Trophoblast cell (in vitro differentiated cells and primary cell): ENCODE measurements at regions not wholly inside any gene's neighbourhood (a gene's known extent, or its start where the extent isn't known, plus 50 kb on each side); places are given as distances from the start of the nearest gene placed in this dataset.

Experiments
- DNase-seq, 2 donors: peaks; one replicate each; pipeline ENCODE4 v3.0.0-alpha.2; 2016
- H2AFZ ChIP-seq: 2 replicates; pipeline ENCODE4 v1.6.1; 2013; ENCODE audit warnings: low read length, moderate library complexity, mild to moderate bottlenecking; ENCODE audit not compliant: insufficient read depth, poor library complexity
- H2AK5ac ChIP-seq: 2 replicates; pipeline ENCODE4 v1.6.1; 2013; ENCODE audit warnings: mild to moderate bottlenecking, low read length
- H2BK120ac ChIP-seq: 2 replicates; pipeline ENCODE4 v1.6.1; 2013; ENCODE audit warnings: low read length, mild to moderate bottlenecking, moderate library complexity; ENCODE audit not compliant: insufficient read depth, poor library complexity
- H2BK12ac ChIP-seq: 2 replicates; pipeline ENCODE4 v1.6.1; 2013; ENCODE audit warnings: mild to moderate bottlenecking, low read length, moderate library complexity
- H2BK5ac ChIP-seq: 2 replicates; pipeline ENCODE4 v1.6.1; 2013; ENCODE audit warnings: low read length, low read depth, moderate library complexity, mild to moderate bottlenecking; ENCODE audit not compliant: poor library complexity
- H3K14ac ChIP-seq: 2 replicates; pipeline ENCODE4 v1.6.1; 2013; ENCODE audit warnings: mild to moderate bottlenecking, low read length
- H3K18ac ChIP-seq: 2 replicates; pipeline ENCODE4 v1.6.1; 2013; ENCODE audit warnings: mild to moderate bottlenecking, low read length
- H3K23ac ChIP-seq: 2 replicates; pipeline ENCODE4 v1.6.1; 2013; ENCODE audit warnings: low read length
- H3K27ac ChIP-seq: 2 replicates; pipeline ENCODE4 v1.5.1; 2013; ENCODE audit warnings: low read depth, mild to moderate bottlenecking, inconsistent platforms, low read length, moderate library complexity
- H3K27me3 ChIP-seq: 2 replicates; pipeline ENCODE4 v1.6.1; 2013; ENCODE audit warnings: inconsistent platforms, mild to moderate bottlenecking, low read length, moderate library complexity; ENCODE audit not compliant: insufficient read depth
- H3K36me3 ChIP-seq, 2 experiments: 1 replicate in 1 of 2; 2 replicates in 1 of 2; pipeline ENCODE4 v1.6.1; 2013; ENCODE audit warnings: low read length in 2 of 2, mild to moderate bottlenecking in 2 of 2, moderate library complexity in 1 of 2; ENCODE audit not compliant: insufficient read depth in 2 of 2, control insufficient read depth in 1 of 2
- H3K4ac ChIP-seq: 2 replicates; pipeline ENCODE4 v1.6.1; 2013; ENCODE audit warnings: low read depth, mild to moderate bottlenecking, low read length, moderate library complexity
- H3K4me1 ChIP-seq, 2 experiments: 1 replicate in 1 of 2; 2 replicates in 1 of 2; pipeline ENCODE4 v1.6.1; 2013; ENCODE audit warnings: low read length in 2 of 2, mild to moderate bottlenecking in 2 of 2, moderate library complexity in 1 of 2; ENCODE audit not compliant: insufficient read depth in 2 of 2, control insufficient read depth in 1 of 2
- H3K4me2 ChIP-seq: 2 replicates; pipeline ENCODE4 v1.6.1; 2013; ENCODE audit warnings: inconsistent platforms, mild to moderate bottlenecking, low read length, moderate library complexity
- H3K4me3 ChIP-seq: 2 replicates; pipeline ENCODE4 v1.5.1; 2013; ENCODE audit warnings: mild to moderate bottlenecking, low read depth, low read length, inconsistent platforms
- H3K79me1 ChIP-seq: one replicate; pipeline ENCODE4 v1.6.1; 2013; ENCODE audit warnings: low read length
- H3K79me2 ChIP-seq: 2 replicates; pipeline ENCODE4 v1.6.1; 2013; ENCODE audit warnings: low read length, mild to moderate bottlenecking; ENCODE audit not compliant: control insufficient read depth, insufficient read depth, poor library complexity
- H3K9ac ChIP-seq: 2 replicates; pipeline ENCODE4 v1.6.1; 2013; ENCODE audit warnings: mild to moderate bottlenecking, low read length
- H3K9me3 ChIP-seq: 2 replicates; pipeline ENCODE4 v1.6.1; 2013; ENCODE audit warnings: low read depth, mild to moderate bottlenecking, control low read depth, inconsistent platforms, low read length; ENCODE audit not compliant: insufficient read depth
- H4K12ac ChIP-seq: 2 replicates; pipeline ENCODE4 v1.6.1; 2013; ENCODE audit warnings: low read depth, mild to moderate bottlenecking, low read length, moderate library complexity
- H4K8ac ChIP-seq: 2 replicates; pipeline ENCODE4 v1.6.1; 2013; ENCODE audit warnings: low read depth, mild to moderate bottlenecking, low read length, moderate library complexity
- H4K91ac ChIP-seq: one replicate; pipeline ENCODE4 v1.6.1; 2013; ENCODE audit warnings: low read depth, mild to moderate bottlenecking, low read length, moderate library complexity
- WGBS: extraction: QIAGEN DNeasy Blood & Tissue Kit; methylation state at CpG from one replicate; pipeline ENCODE4 v1.1.7; 2013; ENCODE audit warnings: missing lambda C conversion rate; ENCODE audit not compliant: insufficient read length, insufficient coverage; ENCODE audit errors: extremely low coverage; 5-methylcytosine and 5-hydroxymethylcytosine counted together

- peak; percentile 59 to 86 for DNase-seq
- Histone ChIP-seq H2BK5ac (no peak overlapping the region), H3K27ac (no peak overlapping the region), H2BK120ac (no peak overlapping the region), H3K9ac (no peak overlapping the region), H3K14ac (no peak overlapping the region), H3K27me3 (no peaks in the 10 kb centered on the region), H3K4ac (no peak overlapping the region), H3K4me3 (no peak overlapping the region), H4K91ac (no peak overlapping the region), H3K18ac (no peak overlapping the region), H3K79me2 (no peaks in the 10 kb centered on the region), H3K4me2 (no peak overlapping the region), H2AFZ (no peak overlapping the region), H3K23ac (no peak overlapping the region), H3K9me3 (no peaks in the 10 kb centered on the region), H4K8ac (no peak overlapping the region), H2BK12ac (no peak overlapping the region), H3K36me3 (no peaks in the 10 kb centered on the region), H2AK5ac (no peak overlapping the region), H3K4me1 (no peaks in the 10 kb centered on the region), H3K79me1 (no peaks in the 10 kb centered on the region), H4K12ac (no peak overlapping the region)
- no CpG with 5 or more reads among the region's 3 CpGs for WGBS
Measured at GRCh38 chr3:5302661-5303060, 115.2 kb downstream of the EDEM1 start.

GRCh38 chr3:5304188-5304587, 116.7 kb downstream of the EDEM1 start:
- H3K36me3 ChIP-seq, result no peaks in the 10 kb centered on the region
- no CpG with 5 or more reads among the region's 1 CpG for WGBS
- no peak overlapping the region for H4K12ac ChIP-seq
- no peaks in the 10 kb centered on the region for H3K27me3 ChIP-seq
- no peak overlapping the region for H3K14ac ChIP-seq
- H2BK120ac ChIP-seq, result no peak overlapping the region
- no peak overlapping the region for H3K4me2 ChIP-seq
- no peak overlapping the region for H3K18ac ChIP-seq
- no peak overlapping the region for H2BK12ac ChIP-seq
- no peak overlapping the region for H4K8ac ChIP-seq
- no peaks in the 10 kb centered on the region for H3K79me2 ChIP-seq
- no peaks in the 10 kb centered on the region for H3K9me3 ChIP-seq
- H3K23ac ChIP-seq, result no peak overlapping the region
- no peak overlapping the region for H2AK5ac ChIP-seq
- no peak overlapping the region for H3K9ac ChIP-seq
- H4K91ac ChIP-seq, result no peak overlapping the region
- H3K4me3 ChIP-seq, result no peak overlapping the region
- DNase-seq, result no peak
- H3K4me1 ChIP-seq, result no peaks in the 10 kb centered on the region
- no peak overlapping the region for H2BK5ac ChIP-seq
- H2AFZ ChIP-seq, result no peak overlapping the region
- H3K27ac ChIP-seq, result no peak overlapping the region
- H3K4ac ChIP-seq, result no peak overlapping the region
- H3K79me1 ChIP-seq, result no peaks in the 10 kb centered on the region

DNA sequence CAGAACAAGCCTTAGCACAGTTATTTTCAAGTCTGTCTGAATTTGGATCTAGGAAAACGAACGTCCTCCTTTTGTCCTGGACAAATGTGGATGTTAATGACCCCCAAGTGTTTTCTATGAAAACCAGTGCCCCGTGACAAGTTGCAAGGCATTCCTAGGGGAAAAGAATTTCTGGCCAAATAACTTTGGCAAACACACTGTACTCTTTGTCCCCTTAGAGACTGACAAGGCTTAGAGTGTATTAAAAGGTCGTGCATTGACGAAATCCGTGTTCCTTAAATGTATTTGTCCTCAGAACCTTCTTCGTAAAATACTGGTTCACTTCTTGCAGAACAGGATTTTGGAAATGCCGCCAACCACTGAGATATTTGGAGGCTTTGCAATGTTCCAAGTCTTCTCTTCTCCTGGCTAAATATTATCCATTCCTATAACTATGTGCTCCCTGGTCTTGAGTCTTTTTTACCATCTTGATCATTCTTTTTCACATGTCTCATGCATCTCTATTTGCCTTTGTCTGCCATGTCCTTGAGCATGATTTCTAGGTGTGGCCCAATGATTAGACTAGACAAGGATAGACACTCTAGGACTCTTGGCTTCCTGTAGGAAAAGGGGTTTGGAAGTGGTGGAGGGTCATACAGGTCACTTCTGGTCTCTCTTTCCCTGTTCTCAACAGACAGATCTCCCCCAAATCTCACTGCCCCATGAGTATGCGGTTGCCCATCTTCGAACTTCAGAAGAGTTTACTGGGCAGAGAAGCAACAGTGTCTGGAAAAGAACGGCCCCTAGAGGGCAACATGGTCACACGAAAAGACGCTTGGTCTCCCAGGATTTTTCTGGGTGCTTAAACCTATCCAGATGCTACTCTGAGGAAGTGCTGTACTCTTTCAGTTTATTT, 117.5 kb downstream of the EDEM1 start:
- Histone ChIP-seq H3K23ac (no peak overlapping the region), H3K4ac (no peak overlapping the region), H3K79me2 (no peaks in the 10 kb centered on the region), H3K27ac (no peak overlapping the region), H3K9ac (no peak overlapping the region), H3K36me3 (no peaks in the 10 kb centered on the region), H4K91ac (no peak overlapping the region), H2AFZ (no peak overlapping the region), H4K8ac (no peak overlapping the region), H3K14ac (no peak overlapping the region), H3K79me1 (no peaks in the 10 kb centered on the region), H4K12ac (no peak overlapping the region), H3K4me1 (no peaks in the 10 kb centered on the region), H2BK12ac (no peak overlapping the region), H3K27me3 (no peaks in the 10 kb centered on the region), H2BK5ac (no peak overlapping the region), H3K18ac (no peak overlapping the region), H2BK120ac (no peak overlapping the region), H3K4me2 (no peak overlapping the region), H3K4me3 (no peak overlapping the region), H3K9me3 (no peaks in the 10 kb centered on the region), H2AK5ac (no peak overlapping the region)
- no CpG with 5 or more reads among the region's 13 CpGs for WGBS
- peak; percentile 30 to 88 for DNase-seq

- no peaks in the 10 kb centered on the region for H3K9me3 ChIP-seq
- H2BK120ac ChIP-seq, result no peak overlapping the region
- H3K9ac ChIP-seq, result no peak overlapping the region
- no peaks in the 10 kb centered on the region for H3K79me1 ChIP-seq
- no peak overlapping the region for H4K91ac ChIP-seq
- H3K36me3 ChIP-seq, result no peaks in the 10 kb centered on the region
- DNase-seq, result no peak
- no peak overlapping the region for H2BK12ac ChIP-seq
- H3K4me1 ChIP-seq, result no peaks in the 10 kb centered on the region
- no peak overlapping the region for H3K23ac ChIP-seq
- H2AK5ac ChIP-seq, result no peak overlapping the region
- no peak overlapping the region for H3K14ac ChIP-seq
- no peak overlapping the region for H2BK5ac ChIP-seq
- H3K4me3 ChIP-seq, result no peak overlapping the region
- H3K18ac ChIP-seq, result no peak overlapping the region
- H3K4me2 ChIP-seq, result no peak overlapping the region
- H3K27me3 ChIP-seq, result no peaks in the 10 kb centered on the region
- no peaks in the 10 kb centered on the region for H3K79me2 ChIP-seq
- H3K27ac ChIP-seq, result no peak overlapping the region
- H4K12ac ChIP-seq, result no peak overlapping the region
- no peak overlapping the region for H3K4ac ChIP-seq
- WGBS, result no CpG with 5 or more reads among the region's 3 CpGs
- no peak overlapping the region for H4K8ac ChIP-seq
- H2AFZ ChIP-seq, result peak overlapping the region; percentile 14
Measured at GRCh38 chr3:5305684-5305989, 118.1 kb downstream of the EDEM1 start.
